Choroid plexus epithelial cell (primary cell): ENCODE measurements at regions not wholly inside any gene's neighbourhood (a gene's known extent, or its start where the extent isn't known, plus 50 kb on each side); places are given as distances from the start of the nearest gene placed in this dataset.
A peak's percentile ranks its signal among the peaks of the same experiment; 100 is the strongest.

Experiments
- DNase-seq: peaks from one replicate; pipeline ENCODE4 v3.0.0-alpha.2; 2010; ENCODE audit warnings: low read depth
- H3K4me3 ChIP-seq: 2 replicates; pipeline ENCODE4 v1.5.1; 2011; ENCODE audit warnings: low read depth, mild to moderate bottlenecking, control low read depth, low read length, moderate library complexity
- TF ChIP-seq, protein P1 (sequence below): conservative IDR thresholded peaks from 2 replicates; pipeline ENCODE4 v1.5.1; 2011; ENCODE audit warnings: low read depth, mild to moderate bottlenecking, control low read depth, inconsistent platforms, low read length, moderate library complexity

DNA sequence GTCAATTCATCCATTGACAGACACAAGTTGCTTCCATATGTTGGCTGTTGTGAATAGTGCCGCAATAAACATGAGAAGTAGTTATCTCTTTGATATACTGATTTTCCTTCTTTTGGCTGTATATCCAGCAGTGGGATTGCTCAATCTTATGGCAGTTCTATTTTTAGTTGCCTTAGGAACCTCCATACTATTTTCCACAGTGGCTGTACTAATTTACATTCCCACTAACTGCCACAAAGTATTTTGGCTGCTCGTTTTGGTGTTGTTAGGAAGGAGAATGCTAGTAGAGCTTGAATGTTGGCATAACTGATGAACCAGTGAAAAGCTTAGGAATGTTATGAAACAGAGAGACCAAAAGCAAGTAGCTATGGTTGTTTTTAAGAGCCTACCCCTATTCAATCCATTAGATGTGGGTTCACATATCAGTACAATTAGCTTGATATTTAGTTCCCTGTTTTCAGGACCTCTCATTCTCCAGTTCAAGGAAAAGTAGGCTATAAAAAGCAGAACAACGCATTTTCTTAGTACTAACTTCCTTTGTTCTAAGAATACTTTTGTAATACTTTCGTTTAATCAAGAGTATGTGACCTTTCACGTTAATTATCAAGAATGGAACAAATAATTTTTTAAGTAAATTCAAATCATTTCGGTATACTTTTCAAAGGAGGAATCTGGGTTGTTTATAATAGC, 100.3 kb downstream of the FAS start:
- no peak overlapping the region for H3K4me3 ChIP-seq
- TF ChIP-seq, protein P1, sequence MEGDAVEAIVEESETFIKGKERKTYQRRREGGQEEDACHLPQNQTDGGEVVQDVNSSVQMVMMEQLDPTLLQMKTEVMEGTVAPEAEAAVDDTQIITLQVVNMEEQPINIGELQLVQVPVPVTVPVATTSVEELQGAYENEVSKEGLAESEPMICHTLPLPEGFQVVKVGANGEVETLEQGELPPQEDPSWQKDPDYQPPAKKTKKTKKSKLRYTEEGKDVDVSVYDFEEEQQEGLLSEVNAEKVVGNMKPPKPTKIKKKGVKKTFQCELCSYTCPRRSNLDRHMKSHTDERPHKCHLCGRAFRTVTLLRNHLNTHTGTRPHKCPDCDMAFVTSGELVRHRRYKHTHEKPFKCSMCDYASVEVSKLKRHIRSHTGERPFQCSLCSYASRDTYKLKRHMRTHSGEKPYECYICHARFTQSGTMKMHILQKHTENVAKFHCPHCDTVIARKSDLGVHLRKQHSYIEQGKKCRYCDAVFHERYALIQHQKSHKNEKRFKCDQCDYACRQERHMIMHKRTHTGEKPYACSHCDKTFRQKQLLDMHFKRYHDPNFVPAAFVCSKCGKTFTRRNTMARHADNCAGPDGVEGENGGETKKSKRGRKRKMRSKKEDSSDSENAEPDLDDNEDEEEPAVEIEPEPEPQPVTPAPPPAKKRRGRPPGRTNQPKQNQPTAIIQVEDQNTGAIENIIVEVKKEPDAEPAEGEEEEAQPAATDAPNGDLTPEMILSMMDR: no peak
- DNase-seq: peak; percentile 59

DNA sequence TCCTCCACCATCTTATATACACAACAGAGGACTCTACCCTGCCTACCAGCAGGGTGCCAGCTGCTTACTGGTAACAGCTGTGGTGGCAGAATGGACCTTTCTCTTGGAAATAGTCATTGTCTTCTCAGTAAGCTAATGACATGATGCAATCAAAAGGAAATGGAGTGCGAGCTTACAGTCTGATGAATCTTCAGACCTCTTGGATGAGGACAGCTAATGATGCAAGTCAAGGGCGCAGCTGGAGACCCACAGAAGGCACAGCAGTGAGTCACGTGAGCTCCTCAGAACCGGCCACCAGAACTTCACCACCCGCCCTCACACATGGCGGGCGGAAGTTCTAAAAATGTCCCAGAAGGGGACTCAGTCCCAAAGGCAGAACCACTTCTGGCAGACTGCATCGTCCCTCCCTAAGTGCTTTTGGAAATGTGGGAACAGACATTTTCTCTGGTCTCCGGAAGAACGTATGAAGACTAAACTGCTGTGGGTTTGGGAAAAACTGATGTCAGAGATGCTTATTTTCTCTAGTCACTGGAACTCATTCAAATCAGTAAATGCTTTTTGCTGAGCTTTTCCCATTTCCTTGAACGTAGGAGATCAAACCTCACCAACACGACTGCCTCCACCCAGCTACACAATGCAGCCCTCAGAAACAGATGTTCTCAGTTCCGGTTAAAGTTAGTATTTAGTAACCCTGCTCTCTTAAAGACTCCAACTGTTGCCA, 96.4 kb downstream of the FAS start:
- H3K4me3 ChIP-seq: no peak overlapping the region
- DNase-seq: peak; percentile 94
- TF ChIP-seq, protein P1: no peak

DNA sequence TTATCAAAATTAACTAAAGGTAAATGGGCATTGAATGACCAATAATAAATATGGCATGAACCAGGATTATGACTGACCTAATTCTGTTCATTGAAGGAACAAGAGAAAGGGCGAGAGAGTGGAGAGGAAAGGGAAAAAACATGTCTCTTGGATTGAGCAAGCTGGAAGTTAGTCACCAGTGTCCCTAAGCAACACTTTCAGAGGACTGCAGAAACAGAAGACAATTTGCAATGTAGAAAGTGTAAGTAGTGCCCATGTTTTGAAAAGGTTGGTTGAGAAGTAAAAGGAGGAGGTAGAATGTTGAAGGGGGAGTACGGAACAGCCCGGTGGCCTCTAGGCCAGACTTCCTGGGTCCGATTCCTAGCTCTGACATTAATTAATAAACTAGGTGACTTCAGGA, 94.6 kb downstream of the FAS start:
- H3K4me3 ChIP-seq: no peak overlapping the region
- TF ChIP-seq, protein P1: no peak
- no peak for DNase-seq

- H3K4me3 ChIP-seq: no peak overlapping the region
- DNase-seq: no peak
- TF ChIP-seq, protein P1: no peak
These were observed 91.5 kb downstream of the FAS start for GRCh38 chr10:89082086-89082485.

- no peak for DNase-seq
- TF ChIP-seq, protein P1: no peak
- H3K4me3 ChIP-seq: no peak overlapping the region
These were observed 90.1 kb downstream of the FAS start for GRCh38 chr10:89080660-89081059.

- TF ChIP-seq, protein P1: no peak
- H3K4me3 ChIP-seq: no peak overlapping the region
- DNase-seq: no peak
These were observed 89.4 kb downstream of the FAS start for GRCh38 chr10:89079961-89080360.
